A673 (cell line): ENCODE measurements at regions not wholly inside any gene's neighbourhood (a gene's known extent, or its start where the extent isn't known, plus 50 kb on each side); places are given as distances from the start of the nearest gene placed in this dataset.
A peak's percentile ranks its signal among the peaks of the same experiment; 100 is the strongest.

ENCODE experiments used
- BruUV-seq: library from RNA; stranded (reverse); fragments of 400-500 nt; replicated peaks from 2 replicates; lab custom pipeline; 2021; lab: Mats Ljungman, UMichigan
- CTCF ChIA-PET: fragments of 300-600 bp; sonication (Branson Sonifier 250); formaldehyde crosslinking; loops from one replicate; lab custom pipeline; 2022; ENCODE audit warnings: antibody characterized with exemption; lab: Charles Lee
- POLR2A ChIA-PET: fragments of 300-600 bp; sonication (Branson Sonifier 250); formaldehyde crosslinking; loops from one replicate; lab custom pipeline; 2022; ENCODE audit warnings: antibody characterized with exemption; ENCODE audit not compliant: low non-redundant PET; lab: Charles Lee
- DNase-seq: peaks from one replicate; pipeline ENCODE4 v3.0.0-alpha.2; 2015; ENCODE audit warnings: low spot score
- H3K27ac ChIP-seq: fragments of 200-600 bp; sonication (generic); 2 replicates; pipeline ENCODE4 v1.5.1; 2016; ENCODE audit warnings: mixed run types, low read depth, mild to moderate bottlenecking, mixed read lengths, antibody characterized with exemption, low read length; ENCODE audit not compliant: poor library complexity, severe bottlenecking
- H3K27me3 ChIP-seq: fragments of 200-600 bp; sonication (generic); replicated peaks from 2 replicates; pipeline ENCODE4 v1.6.1; 2017; ENCODE audit warnings: mixed run types, low read depth, mild to moderate bottlenecking, mixed read lengths, antibody characterized with exemption, low read length; ENCODE audit not compliant: insufficient read depth, poor library complexity
- H3K36me3 ChIP-seq: fragments of 200-600 bp; sonication (generic); 2 replicates; pipeline ENCODE4 v1.6.1; 2016; ENCODE audit warnings: mixed run types, mild to moderate bottlenecking, mixed read lengths, antibody characterized with exemption, low read length; ENCODE audit not compliant: insufficient read depth, poor library complexity, severe bottlenecking
- H3K4me1 ChIP-seq: fragments of 200-600 bp; sonication (generic); 2 replicates; pipeline ENCODE4 v1.6.1; 2017; ENCODE audit warnings: mixed run types, mild to moderate bottlenecking, mixed read lengths, antibody characterized with exemption, low read length; ENCODE audit not compliant: insufficient read depth, poor library complexity, severe bottlenecking
- H3K4me3 ChIP-seq: fragments of 200-600 bp; sonication (generic); 2 replicates; pipeline ENCODE4 v1.5.1; 2016; ENCODE audit warnings: low read depth, mixed run types, mild to moderate bottlenecking, mixed read lengths, low read length; ENCODE audit not compliant: poor library complexity, severe bottlenecking
- H3K9me3 ChIP-seq: fragments of 200-600 bp; sonication (generic); 2 replicates; pipeline ENCODE4 v1.6.1; 2016; ENCODE audit warnings: mixed run types, low read depth, mild to moderate bottlenecking, mixed read lengths, antibody characterized with exemption, low read length; ENCODE audit not compliant: poor library complexity, severe bottlenecking
- EZH2 ChIP-seq: fragments of 200-600 bp; sonication (generic); IDR thresholded peaks from 2 replicates; pipeline ENCODE4 v1.6.1; 2017; ENCODE audit warnings: borderline replicate concordance, low read depth, mild to moderate bottlenecking, mixed read lengths, antibody characterized with exemption, low read length; ENCODE audit not compliant: poor library complexity, severe bottlenecking
- intact Hi-C: fragments of 100-400 bp; cut with micrococcal nuclease; formaldehyde crosslinking; loops from one replicate; pipeline ENCODE4 v1.10.0; 2022; ENCODE audit not compliant: unreplicated experiment
- TF ChIP-seq, protein P1 (sequence below): fragments of 300-800, 200-600 bp; sonication (generic); conservative IDR thresholded peaks from 2 replicates; pipeline ENCODE4 v1.5.1; 2017; ENCODE audit warnings: low read depth, mild to moderate bottlenecking, antibody characterized with exemption, low read length, moderate library complexity, mixed read lengths

DNA sequence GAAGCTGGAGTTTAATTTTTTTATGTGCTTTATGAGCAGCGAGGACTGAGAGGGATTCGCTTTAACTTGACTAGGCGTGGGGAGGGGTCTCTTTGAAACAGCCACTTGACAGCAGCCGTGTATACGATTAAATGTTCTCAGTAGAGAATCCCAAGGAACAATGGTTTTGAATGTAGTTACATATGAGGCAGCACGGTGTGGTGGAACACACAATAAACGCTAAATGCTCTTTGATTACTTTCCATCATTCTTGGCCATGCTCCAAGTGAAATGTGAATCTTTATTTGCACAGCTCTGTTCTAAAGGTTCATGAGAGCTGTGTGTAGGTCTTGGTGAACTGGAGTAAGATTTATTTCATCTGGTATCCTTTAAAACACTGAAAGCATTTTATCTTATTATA lies 251.4 kb upstream of the TGFBR2 start:
- no peak for DNase-seq
- Histone ChIP-seq H3K36me3 (no peaks in the 10 kb centered on the region), H3K9me3 (no peaks in the 10 kb centered on the region), H3K4me3 (no peak overlapping the region), H3K27me3 (no peaks in the 10 kb centered on the region), H3K4me1 (peaks cover 39% of the 10 kb centered on the region), H3K27ac (no peak overlapping the region)
- TF ChIP-seq, protein P1, sequence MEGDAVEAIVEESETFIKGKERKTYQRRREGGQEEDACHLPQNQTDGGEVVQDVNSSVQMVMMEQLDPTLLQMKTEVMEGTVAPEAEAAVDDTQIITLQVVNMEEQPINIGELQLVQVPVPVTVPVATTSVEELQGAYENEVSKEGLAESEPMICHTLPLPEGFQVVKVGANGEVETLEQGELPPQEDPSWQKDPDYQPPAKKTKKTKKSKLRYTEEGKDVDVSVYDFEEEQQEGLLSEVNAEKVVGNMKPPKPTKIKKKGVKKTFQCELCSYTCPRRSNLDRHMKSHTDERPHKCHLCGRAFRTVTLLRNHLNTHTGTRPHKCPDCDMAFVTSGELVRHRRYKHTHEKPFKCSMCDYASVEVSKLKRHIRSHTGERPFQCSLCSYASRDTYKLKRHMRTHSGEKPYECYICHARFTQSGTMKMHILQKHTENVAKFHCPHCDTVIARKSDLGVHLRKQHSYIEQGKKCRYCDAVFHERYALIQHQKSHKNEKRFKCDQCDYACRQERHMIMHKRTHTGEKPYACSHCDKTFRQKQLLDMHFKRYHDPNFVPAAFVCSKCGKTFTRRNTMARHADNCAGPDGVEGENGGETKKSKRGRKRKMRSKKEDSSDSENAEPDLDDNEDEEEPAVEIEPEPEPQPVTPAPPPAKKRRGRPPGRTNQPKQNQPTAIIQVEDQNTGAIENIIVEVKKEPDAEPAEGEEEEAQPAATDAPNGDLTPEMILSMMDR, result no peak
- TF ChIP-seq EZH2, result no peak
- CTCF ChIA-PET, result no interaction called here
- intact Hi-C loops, result no loop called here
- no TSS peak for BruUV-seq
- POLR2A ChIA-PET, result no interaction called here

DNA sequence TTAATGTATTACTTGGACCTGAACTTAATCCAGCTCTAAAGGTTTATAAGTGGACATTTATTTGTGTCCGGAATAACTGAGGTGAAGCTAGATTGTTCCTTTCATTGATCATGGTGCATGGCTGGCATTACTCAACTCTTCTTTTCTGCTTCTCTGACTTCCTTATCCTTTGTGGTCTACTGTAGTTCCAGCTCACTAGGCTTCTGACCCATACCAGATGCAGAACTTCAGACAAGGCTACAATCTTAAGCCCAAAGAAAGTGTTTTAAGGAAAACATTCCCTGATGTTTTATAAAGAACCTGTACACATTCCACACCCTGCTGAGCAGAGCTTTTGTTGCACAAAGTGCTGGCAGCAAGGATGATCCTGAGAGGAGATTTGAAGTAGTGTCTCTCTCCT lies 250.8 kb upstream of the TGFBR2 start:
- POLR2A ChIA-PET, result no interaction called here

DNA sequence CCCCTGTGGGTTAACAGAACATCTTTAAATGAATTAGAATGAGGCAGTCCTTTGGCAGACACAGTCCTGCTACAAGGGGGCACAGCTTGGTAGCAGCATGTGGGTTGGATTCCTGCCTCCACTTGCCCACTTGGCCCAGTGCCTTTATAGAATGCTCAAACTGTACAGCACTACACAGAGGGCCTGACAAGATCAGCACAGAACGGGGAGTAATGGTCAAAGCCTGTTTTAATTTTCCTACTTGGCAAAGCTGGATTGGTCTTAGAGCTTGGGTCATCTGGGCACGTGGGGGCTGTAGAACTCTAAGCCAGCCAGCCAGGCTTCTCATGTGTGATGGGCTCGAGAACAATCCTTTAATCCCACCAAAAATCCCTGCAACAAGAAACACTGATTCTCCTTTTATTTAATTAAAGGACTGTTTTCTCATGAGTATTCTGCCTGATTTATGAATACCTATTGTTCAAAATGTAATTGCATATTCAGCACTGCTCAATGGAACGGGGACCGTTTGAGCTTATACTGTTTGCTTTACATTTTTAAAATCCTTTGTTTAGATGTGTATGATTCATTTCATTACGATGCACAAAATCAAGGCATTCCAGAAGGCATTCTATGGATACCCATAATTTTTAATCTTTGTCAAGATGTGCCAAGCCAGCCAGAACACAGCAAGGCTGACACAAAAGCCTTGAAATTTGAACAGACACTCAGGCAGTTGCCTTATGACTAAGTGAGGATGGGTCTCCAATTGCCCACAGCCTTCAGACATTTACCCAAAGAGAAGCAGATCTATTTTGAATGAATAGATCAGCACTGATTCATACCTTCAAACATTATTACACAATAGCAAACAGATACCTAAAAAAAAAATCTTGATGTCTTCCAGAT lies 249.3 kb upstream of the TGFBR2 start:
- Histone ChIP-seq H3K4me1 (peaks cover 37% of the 10 kb centered on the region), H3K9me3 (no peaks in the 10 kb centered on the region), H3K4me3 (no peak overlapping the region), H3K36me3 (no peaks in the 10 kb centered on the region), H3K27me3 (no peaks in the 10 kb centered on the region), H3K27ac (no peak overlapping the region)
- BruUV-seq, result no TSS peak
- CTCF ChIA-PET, result no interaction called here
- no peak for TF ChIP-seq EZH2
- TF ChIP-seq, protein P1, result no peak
- POLR2A ChIA-PET, result no interaction called here
- intact Hi-C loops, result no loop called here
- peak; percentile 29 for DNase-seq

More for the DNA sequence above, 250.8 kb upstream of the TGFBR2 start:
- CTCF ChIA-PET, result no interaction called here
- intact Hi-C loops, result no loop called here
- Histone ChIP-seq H3K9me3 (no peaks in the 10 kb centered on the region), H3K27me3 (no peaks in the 10 kb centered on the region), H3K27ac (no peak overlapping the region), H3K36me3 (no peaks in the 10 kb centered on the region), H3K4me3 (no peak overlapping the region), H3K4me1 (peaks cover 39% of the 10 kb centered on the region)
- no TSS peak for BruUV-seq
- no peak for DNase-seq
- no peak for TF ChIP-seq EZH2
- TF ChIP-seq, protein P1, result no peak
